Coronary artery (tissue), 2 donors: ENCODE measurements at regions not wholly inside any gene's neighbourhood (a gene's known extent, or its start where the extent isn't known, plus 50 kb on each side); places are given as distances from the start of the nearest gene placed in this dataset.

Experiments used
- DNase-seq: peaks from one replicate; pipeline ENCODE4 v3.0.0-alpha.2; 2017; ENCODE audit warnings: low spot score
- H3K27ac ChIP-seq, 2 donors: fragments of 200-600 bp; sonication (generic); one replicate each; pipeline ENCODE4 v1.5.1; 2016 to 2019
- H3K4me3 ChIP-seq: fragments of 200-600 bp; sonication (generic); 2 replicates; pipeline ENCODE4 v1.5.1; 2016; ENCODE audit warnings: mild to moderate bottlenecking, moderate library complexity
- TF ChIP-seq, protein P1 (sequence below): fragments of 200-600 bp; sonication (generic); IDR thresholded peaks from one replicate; pipeline ENCODE4 v1.5.1; 2019; ENCODE audit warnings: antibody characterized with exemption

DNA sequence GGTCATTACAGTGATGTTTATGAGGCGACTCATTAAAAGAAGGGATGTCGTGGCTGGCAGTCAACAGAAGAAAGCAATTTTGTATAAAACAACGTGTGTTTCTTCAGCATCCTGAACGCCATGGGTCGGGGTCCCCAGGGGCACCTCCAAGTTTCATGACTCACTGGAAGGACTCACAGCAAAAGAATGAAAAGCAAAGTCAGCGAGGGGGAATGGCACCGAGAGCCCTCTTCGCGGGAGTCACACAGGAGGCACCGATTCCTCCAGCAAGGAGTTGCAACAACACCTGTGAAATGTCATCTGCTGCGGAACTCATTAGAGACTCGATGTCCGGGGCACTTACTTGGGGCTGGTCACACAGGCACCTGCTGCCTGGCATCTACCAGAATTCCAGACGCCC lies 130.7 kb upstream of the PEG3 start:
- H3K4me3 ChIP-seq: no peak overlapping the region
- TF ChIP-seq, protein P1, sequence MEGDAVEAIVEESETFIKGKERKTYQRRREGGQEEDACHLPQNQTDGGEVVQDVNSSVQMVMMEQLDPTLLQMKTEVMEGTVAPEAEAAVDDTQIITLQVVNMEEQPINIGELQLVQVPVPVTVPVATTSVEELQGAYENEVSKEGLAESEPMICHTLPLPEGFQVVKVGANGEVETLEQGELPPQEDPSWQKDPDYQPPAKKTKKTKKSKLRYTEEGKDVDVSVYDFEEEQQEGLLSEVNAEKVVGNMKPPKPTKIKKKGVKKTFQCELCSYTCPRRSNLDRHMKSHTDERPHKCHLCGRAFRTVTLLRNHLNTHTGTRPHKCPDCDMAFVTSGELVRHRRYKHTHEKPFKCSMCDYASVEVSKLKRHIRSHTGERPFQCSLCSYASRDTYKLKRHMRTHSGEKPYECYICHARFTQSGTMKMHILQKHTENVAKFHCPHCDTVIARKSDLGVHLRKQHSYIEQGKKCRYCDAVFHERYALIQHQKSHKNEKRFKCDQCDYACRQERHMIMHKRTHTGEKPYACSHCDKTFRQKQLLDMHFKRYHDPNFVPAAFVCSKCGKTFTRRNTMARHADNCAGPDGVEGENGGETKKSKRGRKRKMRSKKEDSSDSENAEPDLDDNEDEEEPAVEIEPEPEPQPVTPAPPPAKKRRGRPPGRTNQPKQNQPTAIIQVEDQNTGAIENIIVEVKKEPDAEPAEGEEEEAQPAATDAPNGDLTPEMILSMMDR: no peak
- no peak overlapping the region for H3K27ac ChIP-seq
- DNase-seq: no peak

DNA sequence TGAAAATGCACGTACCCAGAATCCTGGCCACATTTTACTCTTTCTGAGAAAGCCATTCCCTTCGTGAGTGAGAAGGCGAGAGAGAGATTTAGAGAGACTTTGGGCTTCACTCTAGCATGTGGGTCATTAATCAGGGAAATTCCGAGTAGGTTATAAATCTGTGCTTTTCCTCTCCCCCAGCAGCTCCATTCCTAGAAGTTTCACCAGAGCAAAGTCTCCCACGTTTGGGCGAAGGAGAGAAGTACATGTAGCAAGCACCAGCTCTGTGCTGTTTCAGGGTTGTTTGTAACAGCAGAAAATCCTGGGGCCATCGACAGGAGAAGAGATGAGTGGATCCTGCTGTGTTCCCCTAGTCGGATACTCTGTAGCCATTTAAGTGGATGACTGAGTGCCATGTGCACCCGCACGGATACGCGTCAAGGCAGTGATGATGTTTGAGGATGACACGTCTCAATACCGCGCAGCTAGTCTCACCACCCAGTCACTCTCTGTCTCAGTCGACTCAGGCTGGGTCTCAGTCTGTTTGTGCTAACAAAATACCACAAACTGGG lies 131.8 kb upstream of the PEG3 start:
- TF ChIP-seq, protein P1: no peak
- Histone ChIP-seq H3K4me3 (no peak overlapping the region), H3K27ac (no peak overlapping the region)
- no peak for DNase-seq

DNA sequence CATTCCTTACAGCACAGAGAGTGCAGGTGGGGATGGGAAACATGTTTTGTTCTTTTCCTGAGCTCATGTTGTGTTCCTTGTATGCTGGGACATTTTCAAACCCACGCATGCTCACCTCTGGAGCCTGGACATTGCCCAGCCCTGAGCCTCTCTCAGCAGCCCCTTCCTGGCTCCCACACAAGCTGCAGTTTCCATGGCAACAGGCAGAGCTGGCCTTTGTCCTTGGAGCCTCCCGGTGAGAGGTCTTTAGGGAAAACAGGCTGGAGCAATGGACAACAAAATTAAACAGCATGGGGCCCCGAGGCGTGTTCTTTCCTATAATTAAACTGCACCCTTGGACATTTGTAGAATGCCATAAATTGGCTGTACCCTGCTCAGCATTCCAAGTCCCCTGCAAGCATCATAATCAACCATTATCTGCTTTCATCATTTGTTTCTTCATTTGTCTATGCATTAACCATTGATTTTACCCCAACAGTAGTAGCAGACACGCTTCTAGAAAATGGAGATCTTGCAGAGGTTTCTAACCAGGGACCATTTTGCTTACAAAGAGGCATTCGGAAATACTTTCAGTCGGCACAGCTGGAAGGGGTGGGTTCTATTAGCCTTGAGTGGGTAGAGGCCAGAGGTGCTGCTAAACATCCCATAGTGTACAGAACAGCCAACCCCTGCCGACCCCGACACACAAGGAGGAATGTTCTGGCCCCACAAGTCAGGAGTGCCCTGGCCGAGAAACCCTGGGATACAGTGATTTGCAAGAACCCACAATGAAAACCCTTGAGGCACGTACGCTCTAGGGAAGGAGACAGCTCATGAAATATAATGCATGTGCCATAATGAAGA lies 133.4 kb upstream of the PEG3 start:
- no peak for DNase-seq
- H3K4me3 ChIP-seq: no peak overlapping the region
- TF ChIP-seq, protein P1: no peak
- no peak overlapping the region for H3K27ac ChIP-seq

DNA sequence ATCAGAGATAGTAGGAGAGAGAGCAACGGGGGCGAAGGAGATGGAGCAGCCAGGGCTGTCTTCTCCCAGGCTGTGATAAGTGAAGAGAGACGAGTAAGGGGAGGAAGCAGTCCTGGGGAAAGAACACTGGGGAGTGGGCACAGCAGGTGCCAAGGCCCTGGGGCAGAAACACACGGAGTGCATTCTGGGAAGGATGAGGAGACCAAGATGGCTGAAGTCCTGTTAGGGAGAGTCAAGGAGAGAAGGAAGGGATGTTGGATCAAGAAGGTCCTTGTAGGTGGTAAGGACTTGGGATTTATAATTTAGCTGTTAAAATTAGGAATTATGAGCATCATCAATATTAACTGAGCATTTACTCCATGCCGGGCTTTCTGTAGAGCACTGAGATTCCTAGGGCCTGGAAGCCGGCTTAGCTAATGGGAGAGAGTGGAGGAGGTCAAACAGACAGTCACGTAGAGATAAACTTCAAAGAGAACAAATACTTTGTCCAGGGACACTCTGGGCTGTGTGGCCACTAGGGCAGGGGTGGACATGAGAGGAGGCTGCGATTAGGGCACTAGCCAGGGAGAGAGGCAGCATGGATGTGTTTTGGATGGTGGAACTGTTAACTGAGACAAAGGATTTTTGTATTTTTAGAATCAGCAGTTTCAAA lies 134.2 kb upstream of the PEG3 start:
- no peak overlapping the region for H3K27ac ChIP-seq
- no peak overlapping the region for H3K4me3 ChIP-seq
- no peak for DNase-seq
- TF ChIP-seq, protein P1: no peak

DNA sequence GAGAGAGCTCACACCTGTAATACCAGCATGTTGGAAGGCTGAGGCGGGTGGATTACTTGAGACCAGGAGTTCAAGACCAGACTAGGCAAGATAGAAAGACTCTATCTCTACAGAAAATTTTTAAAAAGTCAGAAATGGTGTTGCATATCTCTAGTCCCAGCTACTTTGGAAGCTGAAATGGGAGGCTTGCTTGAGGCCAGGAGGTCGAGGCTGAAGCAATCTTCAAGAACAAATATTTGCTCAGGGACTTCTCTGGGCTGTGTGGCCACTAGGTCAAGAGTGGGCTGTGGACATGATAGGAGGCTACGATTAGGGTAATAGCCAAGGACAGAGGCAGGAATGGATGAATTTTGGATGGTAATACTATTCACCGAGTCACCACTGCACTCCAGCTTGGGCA lies 135.8 kb upstream of the PEG3 start:
- TF ChIP-seq, protein P1: no peak
- H3K4me3 ChIP-seq: no peak overlapping the region
- no peak overlapping the region for H3K27ac ChIP-seq
- DNase-seq: no peak

DNA sequence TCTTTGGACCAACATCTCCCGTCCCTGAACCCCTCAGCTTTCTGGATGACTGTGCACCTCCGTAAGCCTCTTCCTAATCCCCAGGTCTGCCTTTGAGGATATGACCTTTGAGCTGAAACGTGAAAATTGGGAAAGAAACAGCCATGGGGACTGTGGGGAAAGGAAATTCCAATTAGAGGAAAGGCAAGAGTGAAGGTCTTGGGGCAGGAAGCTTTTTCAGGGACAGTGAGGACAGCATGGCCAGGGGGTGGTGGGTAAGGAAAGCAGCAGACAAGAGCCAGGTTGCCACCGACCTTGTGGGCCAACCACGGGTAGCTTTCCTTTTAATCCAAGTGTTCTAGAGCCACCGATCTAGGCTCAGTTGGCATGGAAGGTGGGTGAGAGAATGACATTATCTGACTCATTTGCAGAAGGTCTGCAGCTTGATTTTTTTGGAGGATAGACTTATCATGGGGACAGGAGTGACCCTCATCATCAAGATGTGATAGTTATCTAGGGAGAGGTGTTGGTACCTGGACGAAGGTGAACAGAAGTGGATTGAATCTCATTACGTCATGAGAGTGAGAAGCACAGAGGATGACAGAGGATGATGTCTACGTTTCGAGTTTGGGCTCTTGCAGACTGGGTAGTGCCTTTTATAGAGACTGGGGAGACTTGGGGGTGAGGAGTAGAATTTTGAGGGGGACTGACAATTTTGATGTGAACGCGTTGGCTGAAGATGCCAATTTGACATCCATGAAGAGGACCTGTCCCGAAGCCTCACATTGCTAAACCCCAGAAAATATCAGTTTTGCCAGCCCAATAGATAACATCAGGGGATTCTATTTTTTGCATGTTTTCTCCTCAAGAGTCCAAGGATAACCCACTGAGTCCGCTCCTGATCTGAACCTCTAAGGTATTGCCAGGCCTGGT lies 136.7 kb upstream of the PEG3 start:
- Histone ChIP-seq H3K4me3 (no peak overlapping the region), H3K27ac (no peak overlapping the region)
- no peak for DNase-seq
- TF ChIP-seq, protein P1: no peak
